ENCODE measurements at regions not wholly inside any gene's neighbourhood (a gene's known extent, or its start where the extent isn't known, plus 50 kb on each side); places are given as distances from the start of the nearest gene placed in this dataset.

DNA sequence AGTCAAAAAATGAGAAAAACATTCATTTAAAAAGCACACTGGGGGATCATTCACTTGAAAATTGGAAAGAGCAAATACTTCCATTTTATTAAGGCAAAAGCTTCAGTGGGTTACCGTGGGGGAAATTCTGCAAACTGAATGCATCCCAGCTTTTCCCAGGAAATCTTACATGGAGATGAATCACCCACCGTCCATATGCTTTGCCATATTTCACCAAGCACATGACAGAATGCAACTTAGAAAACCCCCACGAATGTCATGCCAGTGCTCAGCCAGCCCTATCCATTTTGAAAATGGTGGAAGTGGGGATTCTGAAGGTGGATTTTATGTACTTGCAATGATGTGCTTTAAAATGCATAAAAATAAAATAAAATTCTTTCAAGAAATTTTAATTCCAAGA is 485.5 kb upstream of the ID2 start:
- no peak for DNase-seq (ENCODE audit: low read depth in 2 of 2)

DNA sequence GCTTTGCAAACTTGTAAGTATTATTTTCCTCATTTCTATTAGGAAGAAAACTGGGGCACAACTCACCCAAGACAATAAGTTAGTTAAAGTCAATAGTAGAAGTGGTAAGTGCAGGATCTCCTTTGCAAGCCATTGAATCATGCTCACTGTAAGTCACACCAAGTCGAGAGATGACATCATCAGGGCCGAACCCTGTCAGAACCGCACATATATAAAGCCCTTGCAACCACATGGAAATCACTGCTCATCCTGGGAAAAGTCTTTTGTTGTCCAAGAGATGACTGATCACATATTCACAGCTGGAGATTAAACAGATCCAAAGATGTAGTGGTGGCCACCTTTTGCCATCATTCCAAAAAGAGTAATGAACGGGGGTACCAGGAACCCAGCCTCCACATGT is 484.8 kb upstream of the ID2 start:
- DNase-seq (ENCODE audit: low read depth in 2 of 2): no peak

DNA sequence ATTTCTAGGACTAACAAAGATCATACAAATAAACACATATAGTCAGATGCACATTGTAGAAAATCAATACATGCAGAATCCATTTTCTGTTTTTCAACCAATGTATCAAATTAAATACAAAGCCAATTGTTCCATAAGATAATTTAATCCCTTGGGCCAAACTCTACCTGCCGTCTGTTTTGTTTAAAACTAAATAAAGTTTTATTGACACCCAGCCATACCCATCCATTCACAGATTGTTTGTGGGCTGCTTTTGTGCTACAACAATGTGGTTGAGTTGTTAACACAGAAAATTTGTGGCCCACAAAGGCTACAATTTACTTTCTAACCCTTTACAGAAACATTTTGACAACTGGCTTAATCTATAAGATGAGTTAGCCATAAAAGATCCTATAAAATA is 484.0 kb upstream of the ID2 start:
- DNase-seq (ENCODE audit: low read depth in 2 of 2): no peak

DNA sequence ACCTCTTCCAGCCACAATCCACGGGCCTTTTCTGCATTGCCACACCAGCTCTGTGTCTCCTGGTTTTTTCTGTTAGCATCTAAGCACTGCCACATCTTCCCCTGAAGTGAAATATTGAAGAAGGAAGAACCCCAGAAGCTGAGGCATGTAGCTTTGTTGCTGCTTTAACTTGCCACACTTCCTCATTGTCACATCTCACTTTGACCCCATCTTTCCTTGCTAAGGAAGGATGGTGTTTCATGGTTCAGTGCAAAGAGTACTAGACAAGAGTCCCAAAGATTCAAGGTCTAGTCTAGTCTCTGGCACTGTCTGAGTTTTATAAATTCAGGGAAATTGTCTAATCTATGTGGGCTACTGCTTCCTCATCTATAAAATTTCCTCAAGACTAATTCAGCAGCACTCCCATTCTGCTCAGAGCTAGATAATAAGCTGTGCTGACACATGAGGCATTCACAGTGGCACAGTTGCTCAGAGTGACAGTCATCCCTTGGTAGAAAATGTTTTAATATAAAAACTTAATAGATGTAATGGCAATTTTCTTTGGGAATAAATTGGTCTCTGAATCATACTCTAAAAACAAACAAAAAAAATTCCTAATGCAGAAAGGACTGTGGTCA is 483.0 kb upstream of the ID2 start:
- DNase-seq (ENCODE audit: low read depth in 2 of 2): no peak

DNA sequence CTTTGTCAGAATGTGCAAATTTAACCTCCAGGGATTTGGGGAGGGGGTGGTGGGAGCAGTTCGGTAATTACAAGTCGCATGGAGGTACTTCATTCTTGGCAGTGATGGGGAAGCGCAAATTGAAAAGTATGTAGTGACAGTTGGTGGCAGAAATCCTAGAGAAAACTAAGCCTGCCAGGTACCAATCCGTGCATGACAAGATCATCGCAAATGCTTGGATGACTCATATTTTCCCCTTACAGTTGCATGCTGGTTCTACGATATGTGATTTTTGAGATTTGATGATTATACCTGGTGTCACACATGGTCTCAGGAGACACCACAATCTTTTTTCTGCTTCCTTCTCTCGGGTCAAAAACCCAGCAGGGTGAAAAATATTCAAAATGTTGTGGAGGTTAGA is 479.7 kb upstream of the ID2 start:
- DNase-seq (ENCODE audit: low read depth in 2 of 2): no peak

DNA sequence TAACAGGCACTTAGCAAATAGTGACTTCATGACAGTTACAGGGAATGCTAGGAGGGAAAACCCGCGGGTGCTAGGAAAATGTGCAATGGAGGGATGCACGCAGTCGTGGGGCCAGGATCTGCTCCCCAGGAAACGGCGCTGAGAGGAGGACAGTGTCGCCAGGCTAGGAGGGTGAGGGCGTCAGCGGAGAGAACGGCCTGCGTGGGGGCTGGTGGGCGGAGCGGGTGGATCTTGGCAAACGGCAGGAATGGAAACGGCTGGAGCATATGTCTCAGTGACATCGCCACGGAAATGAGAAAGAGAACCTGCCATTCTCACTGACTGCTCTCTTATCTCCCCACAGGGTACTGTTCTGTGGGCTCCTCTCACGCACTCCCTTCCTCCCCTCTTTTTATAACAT is 478.5 kb upstream of the ID2 start:
- no peak for DNase-seq (ENCODE audit: low read depth in 2 of 2)

DNA sequence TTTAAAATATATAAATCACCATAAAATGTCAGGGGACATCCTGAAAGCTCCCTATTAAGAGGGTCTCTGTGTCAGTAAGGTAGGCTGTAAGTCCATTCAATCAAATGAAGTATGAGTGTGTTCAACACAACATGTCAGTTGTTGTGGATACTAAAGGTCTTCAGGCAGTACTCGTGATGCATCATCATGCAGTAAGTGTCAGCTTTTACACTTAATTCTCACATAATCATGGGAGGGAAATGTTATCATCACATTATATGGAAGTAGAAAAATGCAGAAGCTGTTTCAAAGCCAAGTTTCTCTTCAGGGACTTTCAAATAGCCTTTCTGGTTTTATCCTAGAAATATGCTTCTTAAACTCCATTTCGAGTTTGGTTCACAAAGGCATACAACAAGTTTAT is 477.1 kb upstream of the ID2 start:
- DNase-seq (ENCODE audit: low read depth in 2 of 2): no peak

DNA sequence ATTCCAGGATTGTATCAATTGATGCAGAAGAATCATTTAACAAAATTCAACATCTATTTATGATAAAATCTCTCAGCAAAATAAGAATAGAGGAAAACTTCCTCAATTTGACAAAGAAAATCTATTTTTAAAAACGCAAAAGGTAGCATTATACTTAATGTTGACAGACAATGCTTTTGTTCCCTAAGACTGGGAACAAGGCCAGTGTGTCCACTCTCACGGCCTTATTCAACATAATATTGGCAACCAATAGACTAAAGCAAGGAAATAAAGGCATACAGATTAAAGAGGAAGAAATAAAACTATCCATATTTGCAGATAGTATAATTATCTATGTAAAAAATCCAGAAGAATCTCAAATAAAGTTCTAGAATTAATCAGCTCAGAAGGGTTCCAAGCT is 472.4 kb upstream of the ID2 start:
- no peak for DNase-seq (ENCODE audit: low read depth in 2 of 2)

DNA sequence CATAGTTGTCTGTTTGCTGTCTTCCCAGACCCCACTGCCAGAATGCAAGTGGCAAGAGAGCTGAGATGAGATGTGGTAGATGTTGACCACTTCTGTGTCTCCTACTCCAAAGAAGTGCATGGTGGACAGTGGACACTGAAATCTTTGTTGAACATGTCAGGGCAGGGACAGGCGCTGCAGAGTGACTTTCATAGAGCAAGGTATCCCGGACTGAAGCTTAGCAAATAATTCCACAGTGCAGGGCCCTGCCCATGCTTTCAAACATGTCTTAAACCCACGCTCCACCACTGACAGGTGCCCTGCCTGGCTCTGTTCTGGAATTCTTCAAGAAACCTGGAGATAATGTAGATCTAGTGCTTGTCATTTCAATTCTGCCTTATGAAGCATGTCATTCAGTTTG is 470.5 kb upstream of the ID2 start:
- DNase-seq (ENCODE audit: low read depth in 2 of 2): no peak

DNA sequence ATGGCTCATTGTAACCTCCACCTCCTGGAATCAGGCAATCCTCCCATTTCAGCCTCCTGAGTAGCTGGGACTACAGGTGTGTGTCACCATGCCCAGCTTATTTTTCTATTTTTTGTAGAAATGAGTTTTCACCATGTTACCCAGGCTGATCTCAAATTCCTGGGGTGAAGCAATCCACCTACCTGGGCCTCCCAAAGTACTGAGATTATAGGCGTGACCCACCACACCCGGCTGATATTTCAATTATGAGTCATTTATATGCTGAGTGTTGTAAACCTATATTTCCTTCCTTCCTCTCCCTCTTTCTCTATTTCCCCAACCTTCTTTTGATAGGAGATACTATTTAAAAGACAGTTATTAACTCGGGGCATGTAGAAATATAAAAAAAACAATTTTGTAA is 469.6 kb upstream of the ID2 start:
- no peak for DNase-seq (ENCODE audit: low read depth in 2 of 2)

DNA sequence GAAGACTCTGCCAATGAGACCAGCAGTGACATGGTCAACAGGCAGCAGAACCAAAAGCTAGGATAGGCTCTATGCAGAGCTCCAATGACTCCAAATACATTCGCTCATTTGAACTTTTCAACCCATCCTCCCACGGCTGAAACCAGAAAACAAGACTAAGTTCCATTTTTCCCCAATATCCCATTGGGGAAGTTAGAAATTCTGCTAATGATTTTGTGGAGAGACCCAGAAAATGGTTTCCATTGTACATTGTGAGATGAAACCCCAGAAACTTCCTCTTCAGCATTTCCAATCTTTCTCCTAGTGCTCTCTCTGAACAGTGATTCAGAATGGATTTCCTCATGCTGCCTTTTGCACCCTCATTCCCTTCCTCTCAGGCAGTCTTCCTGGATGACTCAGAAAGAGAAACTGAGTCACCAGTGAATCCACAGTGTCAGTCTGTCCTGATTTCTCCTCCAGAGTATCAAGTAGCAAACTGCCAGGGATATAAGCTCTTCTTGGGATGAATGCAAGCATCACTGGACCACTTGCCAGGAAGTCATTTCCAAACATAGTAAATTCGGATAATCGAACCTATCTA is 467.7 kb upstream of the ID2 start:
- no peak for DNase-seq (ENCODE audit: low read depth in 2 of 2)

DNA sequence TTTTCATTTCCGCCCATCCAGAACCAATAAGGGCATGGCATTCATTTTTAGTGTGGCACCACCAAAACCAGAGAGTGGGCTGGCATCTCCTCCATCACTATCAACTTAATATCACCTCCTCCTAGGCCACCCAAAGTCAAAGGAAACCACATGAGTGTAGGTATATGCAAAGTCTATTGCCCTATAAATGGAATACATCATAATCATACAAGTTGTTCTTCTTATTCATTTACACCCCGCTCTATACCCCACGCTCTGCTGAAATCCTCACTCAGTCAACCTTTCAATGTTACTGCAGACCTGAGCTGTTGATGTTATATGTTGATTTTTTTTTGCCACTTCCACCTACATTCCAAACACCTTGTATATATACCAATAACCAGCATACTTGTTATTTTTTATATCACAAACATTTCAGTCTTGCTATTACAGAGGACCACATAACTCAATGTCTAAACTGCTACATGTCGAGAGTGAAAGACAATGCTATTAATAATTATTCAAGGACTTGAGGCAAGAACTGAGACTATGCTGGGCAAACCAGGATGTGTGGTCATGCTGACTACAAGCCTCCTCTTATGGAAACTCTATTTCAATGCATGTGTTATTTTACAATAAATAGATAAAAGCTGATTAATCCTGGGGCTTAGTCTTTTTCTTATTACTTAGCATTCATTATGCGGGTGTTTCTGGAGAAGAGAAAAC is 466.5 kb upstream of the ID2 start:
- no peak for DNase-seq (ENCODE audit: low read depth in 2 of 2)

DNA sequence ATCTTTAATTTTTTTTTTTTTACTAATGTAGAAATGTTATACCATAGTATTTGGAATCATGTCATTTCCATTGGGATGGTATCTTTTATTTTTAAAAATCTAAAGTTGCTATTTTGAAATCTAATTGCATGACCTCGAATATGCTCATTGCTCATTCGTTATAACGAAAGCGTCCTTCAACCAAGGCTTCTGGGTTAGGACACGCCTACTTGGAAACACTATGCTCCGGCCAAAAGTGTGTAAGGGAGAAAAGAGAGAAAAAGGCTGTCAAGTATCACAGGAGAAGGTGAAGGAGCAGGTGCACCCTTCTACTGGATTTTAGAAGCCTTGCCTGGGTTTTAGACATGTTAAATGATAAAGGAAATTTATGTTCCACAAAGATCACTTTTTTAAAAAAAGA is 465.9 kb upstream of the ID2 start:
- no peak for DNase-seq (ENCODE audit: low read depth in 2 of 2)

DNA sequence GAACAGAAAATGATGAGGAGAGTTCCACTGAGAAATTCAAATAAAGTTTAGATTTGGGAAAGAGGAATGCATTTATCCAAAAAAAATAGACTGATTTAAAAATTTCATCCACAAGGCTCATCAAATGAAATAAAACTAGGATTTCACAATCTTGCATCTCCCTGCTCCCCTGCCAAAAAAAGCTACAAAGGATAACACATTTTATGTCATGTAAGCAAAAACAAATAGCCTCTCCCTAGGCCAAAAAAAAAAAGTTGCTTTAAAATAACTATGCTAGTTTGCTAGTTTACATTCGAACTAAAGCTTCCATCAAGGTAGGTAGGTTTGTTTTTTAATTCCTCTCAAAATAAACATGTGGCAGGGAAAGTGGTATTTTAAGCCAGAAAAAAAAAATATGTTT is 465.5 kb upstream of the ID2 start:
- DNase-seq (ENCODE audit: low read depth in 2 of 2): no peak

DNA sequence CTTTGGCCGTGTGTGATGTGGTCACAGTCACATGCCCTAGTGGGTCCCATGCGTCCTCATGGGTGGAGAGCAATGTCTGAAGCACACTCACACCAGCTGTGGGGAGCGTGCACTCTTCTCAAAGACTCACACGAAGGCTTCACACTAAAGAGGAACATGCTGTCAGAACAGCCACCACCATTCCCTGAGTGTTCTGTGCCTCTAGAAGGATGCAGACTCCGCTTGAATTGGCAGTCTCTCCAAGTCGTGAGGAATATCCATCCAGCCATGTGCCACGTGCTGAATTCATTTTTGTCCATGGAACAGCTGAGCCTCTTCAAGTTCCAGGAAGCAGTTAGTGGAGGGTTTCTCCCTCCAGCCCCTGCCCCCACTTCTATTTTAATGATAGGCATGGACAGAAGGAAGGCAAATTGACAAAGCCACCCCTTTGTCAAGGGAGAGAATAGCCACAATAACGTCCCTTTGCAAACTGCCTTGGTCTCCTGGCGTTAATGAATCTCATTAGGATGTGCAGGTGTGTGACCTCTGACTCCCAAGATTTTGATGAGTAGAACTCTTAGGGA is 464.3 kb upstream of the ID2 start:
- no peak for DNase-seq (ENCODE audit: low read depth in 2 of 2)

DNA sequence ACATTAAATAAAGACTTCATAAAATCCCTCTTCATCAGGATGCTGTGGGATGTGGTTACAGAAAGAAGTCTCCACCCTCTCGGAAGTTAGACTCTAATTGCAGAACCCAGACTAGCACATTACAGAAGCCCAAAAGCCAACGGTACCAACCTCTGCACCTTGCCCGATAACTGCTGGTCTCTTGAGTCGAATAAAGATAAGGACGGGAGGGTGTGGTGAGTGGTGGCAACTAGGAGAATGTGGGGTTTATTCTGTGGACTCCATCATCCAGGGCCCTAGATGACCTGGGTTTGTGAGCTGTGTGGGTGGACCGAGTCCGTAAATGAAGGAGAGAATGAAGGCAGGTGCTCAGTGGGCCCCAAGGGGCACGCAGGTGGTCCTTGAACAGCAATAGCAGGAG is 462.8 kb upstream of the ID2 start:
- DNase-seq (ENCODE audit: low read depth in 2 of 2): no peak

DNA sequence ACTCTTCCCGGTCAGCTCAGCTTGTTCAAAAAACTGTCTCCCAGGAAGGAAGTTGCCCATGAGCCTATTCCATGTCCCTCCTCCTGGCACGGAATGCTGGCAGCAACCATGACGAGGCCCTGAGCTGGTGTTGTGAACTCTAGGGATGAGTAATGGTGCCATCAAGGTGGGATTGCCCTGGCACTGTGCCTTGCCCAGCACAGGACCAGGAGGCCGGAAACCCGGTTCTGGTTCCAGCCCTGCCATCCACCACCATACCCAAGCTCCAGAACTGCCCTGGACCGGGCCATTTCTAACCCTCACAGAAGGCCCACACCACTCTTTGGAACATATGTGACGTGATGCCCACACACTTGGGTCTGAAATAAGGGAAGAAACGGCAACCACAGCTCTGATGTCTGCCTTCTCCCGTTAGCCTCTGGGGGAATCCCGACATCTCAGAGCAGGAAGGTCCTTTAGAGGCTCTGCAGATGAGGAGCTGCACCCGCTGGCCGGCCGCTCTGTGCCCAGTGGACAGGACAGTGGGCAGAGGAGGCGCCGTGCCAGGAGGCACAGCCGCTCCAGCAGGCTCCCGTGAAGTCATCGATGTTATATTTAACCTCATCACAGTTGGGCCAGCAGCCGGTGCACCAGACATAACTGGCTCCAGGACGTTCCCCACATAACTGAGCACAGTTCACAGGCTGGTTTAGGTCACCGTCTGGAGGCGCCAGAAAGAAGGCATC is 462.1 kb upstream of the ID2 start:
- no peak for DNase-seq (ENCODE audit: low read depth in 2 of 2)

DNA sequence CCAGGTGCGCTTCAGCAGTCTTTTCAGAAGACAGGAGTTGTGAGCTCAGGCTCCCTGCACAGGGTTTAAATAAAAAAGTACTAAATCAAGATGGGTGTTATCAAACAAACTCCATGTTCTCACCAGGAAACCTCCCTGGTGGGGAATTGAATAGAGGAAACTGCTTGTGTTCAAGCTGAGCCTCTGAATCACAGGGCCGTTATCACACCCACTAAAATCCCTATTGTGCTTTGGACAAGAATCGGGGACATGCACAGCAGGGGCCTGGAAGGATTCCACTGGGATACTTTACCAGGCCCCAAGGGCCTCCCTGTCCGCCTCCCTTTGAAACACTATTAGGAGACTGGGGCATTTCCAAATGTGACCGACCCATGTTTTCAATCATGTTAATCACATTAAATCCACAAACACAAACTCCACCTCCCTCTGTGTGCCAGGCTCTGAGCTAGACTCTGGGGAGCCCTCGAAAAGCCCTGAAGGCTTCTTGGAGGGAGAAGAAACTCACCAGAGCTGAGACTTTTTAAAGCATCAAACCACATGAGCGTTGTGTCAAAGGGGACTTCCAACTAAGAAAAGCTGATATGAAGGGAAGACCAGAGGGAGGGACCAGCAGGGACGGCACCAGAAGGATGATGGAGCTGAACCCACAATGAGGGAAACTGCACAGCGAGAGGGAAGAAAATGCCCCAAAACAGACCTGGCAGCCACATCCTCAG is 458.7 kb upstream of the ID2 start:
- no peak for DNase-seq (ENCODE audit: low read depth in 2 of 2)

DNA sequence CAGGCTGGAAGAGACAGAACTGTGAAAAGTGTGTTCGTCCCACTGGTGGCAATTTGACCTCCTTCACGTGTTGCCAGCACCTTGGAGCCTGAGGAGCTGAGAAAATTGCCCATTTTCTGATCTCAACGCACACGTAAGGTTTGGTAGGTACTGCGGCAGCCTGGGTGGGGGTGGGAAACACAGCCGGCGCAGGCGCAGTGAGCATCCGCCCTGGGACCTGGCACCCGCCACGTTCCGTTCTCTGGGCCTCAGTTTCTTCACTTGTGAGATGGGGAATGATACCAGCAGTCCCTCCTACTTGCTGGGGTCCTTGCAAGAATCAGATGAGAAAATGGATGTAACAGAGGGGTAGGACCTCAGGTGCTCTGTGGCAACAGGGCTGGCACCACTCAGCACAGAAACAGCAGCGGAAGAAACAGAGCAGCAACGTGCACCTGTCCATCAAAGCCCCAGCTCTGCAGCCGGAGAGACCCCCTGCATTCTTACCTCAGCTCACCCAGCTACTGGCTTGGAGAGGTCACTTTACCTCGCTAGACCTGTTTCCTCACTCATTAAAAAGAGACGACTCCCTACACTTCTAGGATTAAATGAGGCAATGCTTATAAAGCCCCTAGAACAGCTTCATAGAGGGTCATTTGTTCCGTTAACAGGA is 458.0 kb upstream of the ID2 start:
- no peak for DNase-seq (ENCODE audit: low read depth in 2 of 2)

DNA sequence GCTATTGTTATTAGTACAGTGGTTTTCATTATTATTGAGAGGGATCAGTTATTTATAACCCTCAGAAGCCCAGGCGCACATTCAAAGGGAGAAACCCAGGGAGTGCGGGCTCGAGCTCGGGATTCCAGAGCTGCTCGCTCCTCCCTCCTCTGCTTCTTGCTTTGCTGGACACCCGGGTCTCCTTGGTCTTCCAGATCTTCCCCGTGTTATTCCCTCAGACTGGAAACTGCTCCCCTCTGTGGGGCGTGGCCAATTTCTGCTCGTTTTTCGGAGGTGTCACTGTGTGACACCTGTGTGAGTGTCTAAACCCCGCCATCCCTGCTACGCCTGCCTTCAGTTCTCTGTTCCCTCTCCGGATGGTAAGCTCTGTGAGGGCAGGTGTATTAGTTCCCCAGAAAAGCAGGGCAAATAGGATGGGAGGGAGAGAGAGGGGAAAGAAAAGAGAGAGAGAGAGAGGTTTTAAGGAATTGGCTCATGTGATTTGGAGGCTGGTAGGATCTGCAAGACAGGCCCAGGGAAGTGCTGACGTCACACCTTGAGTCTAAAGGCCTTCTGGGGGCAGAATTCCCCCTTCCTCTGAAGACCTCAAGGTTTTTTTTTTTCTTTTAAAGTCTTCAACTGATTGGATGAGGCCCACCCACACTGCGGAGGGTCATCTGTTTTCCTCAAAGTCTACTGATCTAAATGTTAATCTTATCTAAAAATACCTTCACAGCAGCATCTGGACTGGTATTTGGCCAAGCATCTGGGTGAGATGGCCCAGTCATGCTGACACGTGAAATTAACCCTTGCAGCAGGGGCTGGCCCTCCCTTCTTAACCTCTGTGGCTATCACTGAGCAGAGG is 457.3 kb upstream of the ID2 start:
- no peak for DNase-seq (ENCODE audit: low read depth in 2 of 2)

DNA sequence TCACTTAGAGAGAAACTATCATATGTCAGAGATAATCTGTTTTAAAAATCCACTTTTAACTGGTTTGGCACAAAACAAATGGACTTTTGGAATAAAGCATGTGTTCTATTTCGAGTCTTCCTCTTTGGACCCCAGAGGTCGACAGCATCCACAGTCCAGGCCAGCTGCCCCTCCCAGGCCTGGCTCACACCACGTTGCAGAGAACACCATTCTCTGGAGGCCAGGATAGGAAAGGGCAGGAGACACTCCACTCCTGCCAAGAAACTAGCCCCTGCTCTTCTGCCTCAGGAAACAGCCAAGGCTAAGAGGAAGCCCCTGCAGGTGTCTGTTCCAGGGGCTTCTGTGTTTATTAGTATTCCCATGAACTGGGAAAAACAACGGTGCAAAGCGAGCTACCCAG is 456.6 kb upstream of the ID2 start:
- DNase-seq (ENCODE audit: low read depth in 2 of 2): no peak
